ENCODE measurements at regions not wholly inside any gene's neighbourhood (a gene's known extent, or its start where the extent isn't known, plus 50 kb on each side); places are given as distances from the start of the nearest gene placed in this dataset.

- DNase-seq (no peak), ATAC-seq (no peak)
- Histone ChIP-seq H3K4me3 (no peak overlapping the region), H3K27ac (no peak overlapping the region), H3K4me1 (no peaks in the 10 kb centered on the region), H3K9me3 (no peaks in the 10 kb centered on the region), H3K27me3 (ENCODE audit: insufficient read depth in 3 of 3, low read length in 2 of 3) (no peaks in the 10 kb centered on the region), H3K36me3 (ENCODE audit: insufficient read depth in 1 of 2, low read depth in 1 of 2) (no peaks in the 10 kb centered on the region)
- WGBS, 3 donors, result 52 to 60% (median 57%) methylated on average over 11 of the region's 11 CpGs
- intact Hi-C loops (cut with DNase I), result no loop called here
- TF ChIP-seq CTCF (IDR thresholded peaks at IDR 0.05), result no peak
Measured at GRCh38 chr16:51458356-51459140, 307.5 kb upstream of the SALL1 start.

- 54 to 63% (median 59%) methylated on average over 7 of the region's 7 CpGs for WGBS, 3 donors
- intact Hi-C loops (cut with DNase I), result no loop called here
- Histone ChIP-seq H3K9me3 (no peaks in the 10 kb centered on the region), H3K27me3 (ENCODE audit: insufficient read depth in 3 of 3, low read length in 2 of 3) (no peaks in the 10 kb centered on the region), H3K27ac (no peak overlapping the region), H3K4me3 (no peak overlapping the region), H3K4me1 (no peaks in the 10 kb centered on the region), H3K36me3 (ENCODE audit: insufficient read depth in 1 of 2, low read depth in 1 of 2) (no peaks in the 10 kb centered on the region)
- TF ChIP-seq CTCF (IDR thresholded peaks at IDR 0.05), result no peak
- DNase-seq, result no peak
- no peak for ATAC-seq
Measured at GRCh38 chr16:51457775-51458174, 306.7 kb upstream of the SALL1 start.

- TF ChIP-seq CTCF (IDR thresholded peaks at IDR 0.05), result no peak
- intact Hi-C loops (cut with DNase I), result no loop called here
- H3K36me3 ChIP-seq (ENCODE audit: insufficient read depth in 1 of 2, low read depth in 1 of 2), result no peaks in the 10 kb centered on the region
- H3K27me3 ChIP-seq (ENCODE audit: insufficient read depth in 3 of 3, low read length in 2 of 3), result no peaks in the 10 kb centered on the region
- no peaks in the 10 kb centered on the region for H3K4me1 ChIP-seq
- 70 to 80% (median 78%) methylated on average over 1 of the region's 1 CpG for WGBS, 3 donors
- DNase-seq (no peak), ATAC-seq (no peak)
- no peak overlapping the region for H3K4me3 ChIP-seq
- no peak overlapping the region for H3K27ac ChIP-seq
- H3K9me3 ChIP-seq, result no peaks in the 10 kb centered on the region
Measured at GRCh38 chr16:51455398-51455797, 304.3 kb upstream of the SALL1 start.

GRCh38 chr16:51453251-51453650 lies 302.2 kb upstream of the SALL1 start:
- TF ChIP-seq CTCF (IDR thresholded peaks at IDR 0.05), result no peak
- Histone ChIP-seq H3K27ac (no peak overlapping the region), H3K4me1 (no peaks in the 10 kb centered on the region), H3K4me3 (no peak overlapping the region), H3K36me3 (ENCODE audit: insufficient read depth in 1 of 2, low read depth in 1 of 2) (no peaks in the 10 kb centered on the region), H3K27me3 (ENCODE audit: insufficient read depth in 3 of 3, low read length in 2 of 3) (no peaks in the 10 kb centered on the region), H3K9me3 (no peaks in the 10 kb centered on the region)
- intact Hi-C loops (cut with DNase I), result no loop called here
- DNase-seq, result no peak
- WGBS, 3 donors, result 68 to 82% (median 81%) methylated on average over 1 of the region's 1 CpG
- ATAC-seq, result no peak

- Histone ChIP-seq H3K4me1 (no peaks in the 10 kb centered on the region), H3K9me3 (no peaks in the 10 kb centered on the region), H3K36me3 (ENCODE audit: insufficient read depth in 1 of 2, low read depth in 1 of 2) (no peaks in the 10 kb centered on the region), H3K27me3 (ENCODE audit: insufficient read depth in 3 of 3, low read length in 2 of 3) (no peaks in the 10 kb centered on the region), H3K27ac (no peak overlapping the region), H3K4me3 (no peak overlapping the region)
- intact Hi-C loops (cut with DNase I), result no loop called here
- TF ChIP-seq CTCF (IDR thresholded peaks at IDR 0.05), result no peak
- ATAC-seq, result no peak
- 55 to 63% (median 63%) methylated on average over 3 of the region's 3 CpGs for WGBS, 3 donors
- DNase-seq, result no peak
Measured at GRCh38 chr16:51450909-51451308, 299.8 kb upstream of the SALL1 start.

All from psoas muscle (tissue), 7 donors.